Transverse colon (tissue), 4 donors: ENCODE measurements at regions not wholly inside any gene's neighbourhood (a gene's known extent, or its start where the extent isn't known, plus 50 kb on each side); places are given as distances from the start of the nearest gene placed in this dataset.

ENCODE experiments used
- CTCF ChIP-seq, 5 experiments: fragments of 200-600 bp in 3 of 5; fragments of 450-650 bp in 2 of 5; sonication (generic) in 3 of 5; IDR thresholded peaks; 1 replicate in 2 of 5; 2 replicates in 3 of 5; pipeline ENCODE4 v1.5.1; 2016 to 2017; ENCODE audit warnings: antibody characterized with exemption in 5 of 5, inconsistent platforms in 3 of 5, mild to moderate bottlenecking in 2 of 5, moderate library complexity in 1 of 5
- EP300 ChIP-seq: sonication (generic); formaldehyde crosslinking; IDR thresholded peaks from one replicate; pipeline ENCODE4 v1.6.1; 2017; ENCODE audit warnings: antibody characterized with exemption, low read depth
- POLR2A ChIP-seq: fragments of 450-650 bp; IDR thresholded peaks from one replicate; pipeline ENCODE4 v1.6.1; 2016; ENCODE audit warnings: antibody characterized with exemption, mild to moderate bottlenecking, moderate library complexity
- POLR2AphosphoS5 ChIP-seq, 3 donors: sonication (generic); formaldehyde crosslinking; IDR thresholded peaks; one replicate each; pipeline ENCODE4 v1.6.1; 2016; ENCODE audit warnings: antibody characterized with exemption in 3 of 3

- TF ChIP-seq CTCF (IDR thresholded peaks at IDR 0.05) (no peak), EP300 (no peak), POLR2A (no peak), POLR2AphosphoS5 (IDR thresholded peaks at IDR 0.05) (no peak)
Measured at GRCh38 chr5:2300861-2301574, 418.3 kb upstream of the IRX4 start.
